ENCODE measurements at regions not wholly inside any gene's neighbourhood (a gene's known extent, or its start where the extent isn't known, plus 50 kb on each side); places are given as distances from the start of the nearest gene placed in this dataset.

GRCh38 chr4:131534944-131535645 is 1614.0 kb upstream of the PCDH10 start:
- no peak overlapping the region for H3K14ac ChIP-seq (ENCODE audit: low read length)
- H4K8ac ChIP-seq (ENCODE audit: low read depth, low read length) = no peak overlapping the region
- H3K79me1 ChIP-seq (ENCODE audit: low read depth, low read length) = no peaks in the 10 kb centered on the region
- H3K9me3 ChIP-seq (replicated peaks in 1 of 2; ENCODE audit: control insufficient read depth in 2 of 2, insufficient read depth in 1 of 2, low read depth in 1 of 2, low read length in 2 of 2) = no peaks in the 10 kb centered on the region
- H4K91ac ChIP-seq (ENCODE audit: low read depth, low read length, poor library complexity) = no peak overlapping the region
- no peak overlapping the region for H2AFZ ChIP-seq (ENCODE audit: low read length)
- H3K4me2 ChIP-seq (ENCODE audit: insufficient read depth, low read length, poor library complexity, severe bottlenecking) = no peak overlapping the region
- H2BK5ac ChIP-seq (ENCODE audit: low read length) = no peak overlapping the region
- H2BK15ac ChIP-seq (ENCODE audit: low read length) = no peak overlapping the region
- H3K9ac ChIP-seq (ENCODE audit: low read depth, low read length, poor library complexity) = no peak overlapping the region
- no peak overlapping the region for H2BK120ac ChIP-seq (ENCODE audit: low read depth, low read length)
- H3K18ac ChIP-seq (ENCODE audit: low read length) = no peak overlapping the region
- H2BK12ac ChIP-seq (ENCODE audit: low read length) = no peak overlapping the region
- no peak overlapping the region for H3K4ac ChIP-seq (ENCODE audit: low read length)
- no CpG with 5 or more reads among the region's 7 CpGs for WGBS, 2 donors (ENCODE audit: extremely low coverage in 2 of 2, insufficient read length in 2 of 2, insufficient replicate concordance in 1 of 2)
- no peak for DNase-seq (ENCODE audit: low spot score)
- no peak overlapping the region for H2AK5ac ChIP-seq (ENCODE audit: low read depth, low read length)
- H3K36me3 ChIP-seq (replicated peaks in 1 of 2; ENCODE audit: control insufficient read depth in 2 of 2, insufficient read depth in 2 of 2, low read length in 2 of 2) = no peaks in the 10 kb centered on the region
- H3K27ac ChIP-seq (replicated peaks; ENCODE audit: low read length) = no peak overlapping the region
- no peaks in the 10 kb centered on the region for H3K4me1 ChIP-seq (ENCODE audit: control insufficient read depth in 2 of 2, insufficient read depth in 1 of 2, low read depth in 1 of 2, low read length in 2 of 2)
- H3K4me3 ChIP-seq (ENCODE audit: low read length in 2 of 2) = no peak overlapping the region
- H3K27me3 ChIP-seq (ENCODE audit: control insufficient read depth in 3 of 3, insufficient read depth in 3 of 3, low read depth in 1 of 3, low read length in 3 of 3) = no peaks in the 10 kb centered on the region
- H3K23ac ChIP-seq (ENCODE audit: low read depth, low read length, poor library complexity) = no peak overlapping the region

- no peak overlapping the region for H4K91ac ChIP-seq (ENCODE audit: low read depth, low read length, poor library complexity)
- no peaks in the 10 kb centered on the region for H3K79me1 ChIP-seq (ENCODE audit: low read depth, low read length)
- H3K4me3 ChIP-seq (ENCODE audit: low read length in 2 of 2) = no peak overlapping the region
- no peaks in the 10 kb centered on the region for H3K4me1 ChIP-seq (ENCODE audit: control insufficient read depth in 2 of 2, insufficient read depth in 1 of 2, low read depth in 1 of 2, low read length in 2 of 2)
- no peak for DNase-seq (ENCODE audit: low spot score)
- H3K14ac ChIP-seq (ENCODE audit: low read length) = no peak overlapping the region
- no CpG with 5 or more reads among the region's 3 CpGs for WGBS, 2 donors (ENCODE audit: extremely low coverage in 2 of 2, insufficient read length in 2 of 2, insufficient replicate concordance in 1 of 2)
- H2BK15ac ChIP-seq (ENCODE audit: low read length) = no peak overlapping the region
- H3K36me3 ChIP-seq (replicated peaks in 1 of 2; ENCODE audit: control insufficient read depth in 2 of 2, insufficient read depth in 2 of 2, low read length in 2 of 2) = no peaks in the 10 kb centered on the region
- H2BK120ac ChIP-seq (ENCODE audit: low read depth, low read length) = no peak overlapping the region
- H3K27ac ChIP-seq (replicated peaks; ENCODE audit: low read length) = no peak overlapping the region
- no peaks in the 10 kb centered on the region for H3K9me3 ChIP-seq (replicated peaks in 1 of 2; ENCODE audit: control insufficient read depth in 2 of 2, insufficient read depth in 1 of 2, low read depth in 1 of 2, low read length in 2 of 2)
- no peak overlapping the region for H4K8ac ChIP-seq (ENCODE audit: low read depth, low read length)
- no peak overlapping the region for H3K4me2 ChIP-seq (ENCODE audit: insufficient read depth, low read length, poor library complexity, severe bottlenecking)
- H3K18ac ChIP-seq (ENCODE audit: low read length) = peak overlapping the region; percentile 19
- no peak overlapping the region for H3K4ac ChIP-seq (ENCODE audit: low read length)
- no peak overlapping the region for H3K9ac ChIP-seq (ENCODE audit: low read depth, low read length, poor library complexity)
- H2AK5ac ChIP-seq (ENCODE audit: low read depth, low read length) = no peak overlapping the region
- H3K23ac ChIP-seq (ENCODE audit: low read depth, low read length, poor library complexity) = no peak overlapping the region
- no peak overlapping the region for H2BK5ac ChIP-seq (ENCODE audit: low read length)
- no peaks in the 10 kb centered on the region for H3K27me3 ChIP-seq (ENCODE audit: control insufficient read depth in 3 of 3, insufficient read depth in 3 of 3, low read depth in 1 of 3, low read length in 3 of 3)
- no peak overlapping the region for H2BK12ac ChIP-seq (ENCODE audit: low read length)
- no peak overlapping the region for H2AFZ ChIP-seq (ENCODE audit: low read length)
These were observed 1608.8 kb upstream of the PCDH10 start for GRCh38 chr4:131540256-131540655.

DNA sequence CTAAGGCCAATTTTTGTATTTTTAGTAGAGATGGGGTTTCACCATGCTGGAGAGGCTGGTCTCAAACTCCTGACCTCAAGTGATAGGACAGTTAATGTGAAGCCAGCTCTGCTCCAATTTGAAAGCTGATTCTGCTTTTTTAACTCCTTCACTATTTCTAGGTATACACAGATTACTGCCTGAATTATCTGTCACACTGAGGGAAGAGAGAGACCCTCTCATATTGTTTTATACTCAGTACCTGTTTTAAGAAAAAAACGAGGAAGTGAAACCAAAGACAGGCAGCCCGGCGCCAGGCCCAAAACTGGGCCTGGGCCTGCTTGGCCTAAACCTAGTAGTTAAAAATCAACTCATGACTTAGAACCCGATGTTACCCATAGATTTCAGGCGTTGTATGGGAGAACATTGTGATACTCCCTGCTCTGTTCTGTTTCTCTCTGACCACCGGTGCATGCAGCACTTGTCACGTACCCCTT is 1601.5 kb upstream of the PCDH10 start:
- Histone ChIP-seq H4K91ac (ENCODE audit: low read depth, low read length, poor library complexity) (no peak overlapping the region), H3K36me3 (replicated peaks in 1 of 2; ENCODE audit: control insufficient read depth in 2 of 2, insufficient read depth in 2 of 2, low read length in 2 of 2) (no peaks in the 10 kb centered on the region), H2AK5ac (ENCODE audit: low read depth, low read length) (no peak overlapping the region), H2BK5ac (ENCODE audit: low read length) (no peak overlapping the region), H3K18ac (ENCODE audit: low read length) (no peak overlapping the region), H3K4me2 (ENCODE audit: insufficient read depth, low read length, poor library complexity, severe bottlenecking) (no peak overlapping the region), H3K4me3 (ENCODE audit: low read length in 2 of 2) (no peak overlapping the region), H2BK15ac (ENCODE audit: low read length) (no peak overlapping the region), H3K4me1 (ENCODE audit: control insufficient read depth in 2 of 2, insufficient read depth in 1 of 2, low read depth in 1 of 2, low read length in 2 of 2) (no peaks in the 10 kb centered on the region), H3K9ac (ENCODE audit: low read depth, low read length, poor library complexity) (no peak overlapping the region), H2BK12ac (ENCODE audit: low read length) (no peak overlapping the region), H3K9me3 (replicated peaks in 1 of 2; ENCODE audit: control insufficient read depth in 2 of 2, insufficient read depth in 1 of 2, low read depth in 1 of 2, low read length in 2 of 2) (no peaks in the 10 kb centered on the region), H4K8ac (ENCODE audit: low read depth, low read length) (no peak overlapping the region), H3K27me3 (ENCODE audit: control insufficient read depth in 3 of 3, insufficient read depth in 3 of 3, low read depth in 1 of 3, low read length in 3 of 3) (no peaks in the 10 kb centered on the region), H2BK120ac (ENCODE audit: low read depth, low read length) (no peak overlapping the region), H3K4ac (ENCODE audit: low read length) (no peak overlapping the region), H3K23ac (ENCODE audit: low read depth, low read length, poor library complexity) (no peak overlapping the region), H3K27ac (replicated peaks; ENCODE audit: low read length) (no peak overlapping the region), H2AFZ (ENCODE audit: low read length) (no peak overlapping the region), H3K14ac (ENCODE audit: low read length) (no peak overlapping the region), H3K79me1 (ENCODE audit: low read depth, low read length) (no peaks in the 10 kb centered on the region)
- no peak for DNase-seq (ENCODE audit: low spot score)
- WGBS, 2 donors (ENCODE audit: extremely low coverage in 2 of 2, insufficient read length in 2 of 2, insufficient replicate concordance in 1 of 2) = no CpG with 5 or more reads among the region's 7 CpGs

- no peak overlapping the region for H3K18ac ChIP-seq (ENCODE audit: low read length)
- H3K23ac ChIP-seq (ENCODE audit: low read depth, low read length, poor library complexity) = no peak overlapping the region
- no peaks in the 10 kb centered on the region for H3K36me3 ChIP-seq (replicated peaks in 1 of 2; ENCODE audit: control insufficient read depth in 2 of 2, insufficient read depth in 2 of 2, low read length in 2 of 2)
- H3K9me3 ChIP-seq (replicated peaks in 1 of 2; ENCODE audit: control insufficient read depth in 2 of 2, insufficient read depth in 1 of 2, low read depth in 1 of 2, low read length in 2 of 2) = no peaks in the 10 kb centered on the region
- no peak overlapping the region for H3K4me3 ChIP-seq (ENCODE audit: low read length in 2 of 2)
- H3K4me1 ChIP-seq (ENCODE audit: control insufficient read depth in 2 of 2, insufficient read depth in 1 of 2, low read depth in 1 of 2, low read length in 2 of 2) = no peaks in the 10 kb centered on the region
- H4K91ac ChIP-seq (ENCODE audit: low read depth, low read length, poor library complexity) = no peak overlapping the region
- H4K8ac ChIP-seq (ENCODE audit: low read depth, low read length) = no peak overlapping the region
- H2AFZ ChIP-seq (ENCODE audit: low read length) = no peak overlapping the region
- H3K27me3 ChIP-seq (ENCODE audit: control insufficient read depth in 3 of 3, insufficient read depth in 3 of 3, low read depth in 1 of 3, low read length in 3 of 3) = no peaks in the 10 kb centered on the region
- H3K14ac ChIP-seq (ENCODE audit: low read length) = no peak overlapping the region
- H3K4ac ChIP-seq (ENCODE audit: low read length) = no peak overlapping the region
- no peak for DNase-seq (ENCODE audit: low spot score)
- no peak overlapping the region for H2AK5ac ChIP-seq (ENCODE audit: low read depth, low read length)
- H3K9ac ChIP-seq (ENCODE audit: low read depth, low read length, poor library complexity) = no peak overlapping the region
- H2BK5ac ChIP-seq (ENCODE audit: low read length) = no peak overlapping the region
- H3K79me1 ChIP-seq (ENCODE audit: low read depth, low read length) = no peaks in the 10 kb centered on the region
- H2BK12ac ChIP-seq (ENCODE audit: low read length) = no peak overlapping the region
- no peak overlapping the region for H3K27ac ChIP-seq (replicated peaks; ENCODE audit: low read length)
- no peak overlapping the region for H3K4me2 ChIP-seq (ENCODE audit: insufficient read depth, low read length, poor library complexity, severe bottlenecking)
- no peak overlapping the region for H2BK15ac ChIP-seq (ENCODE audit: low read length)
- no CpG with 5 or more reads among the region's 1 CpG for WGBS, 2 donors (ENCODE audit: extremely low coverage in 2 of 2, insufficient read length in 2 of 2, insufficient replicate concordance in 1 of 2)
- no peak overlapping the region for H2BK120ac ChIP-seq (ENCODE audit: low read depth, low read length)
These were observed 1597.8 kb upstream of the PCDH10 start for GRCh38 chr4:131551306-131551705.

Measured in neuronal stem cell (in vitro differentiated cells).